Progenitor cell of endocrine pancreas (in vitro differentiated cells): ENCODE measurements at regions not wholly inside any gene's neighbourhood (a gene's known extent, or its start where the extent isn't known, plus 50 kb on each side); places are given as distances from the start of the nearest gene placed in this dataset.

Source experiments
- DNase-seq: peaks from one replicate; pipeline ENCODE4 v3.0.0; 2021; ENCODE audit warnings: low spot score; ENCODE audit not compliant: unreplicated experiment
- H3K27ac Mint-ChIP-seq: 2 replicates; pipeline ENCODE4 v1.8.0; 2021; ENCODE audit warnings: mild to moderate bottlenecking, moderate library complexity, mixed read lengths
- H3K27me3 Mint-ChIP-seq: 2 replicates; pipeline ENCODE4 v1.8.0; 2021; ENCODE audit warnings: mixed read lengths
- H3K36me3 Mint-ChIP-seq: 2 replicates; pipeline ENCODE4 v1.8.0; 2022; ENCODE audit warnings: mixed read lengths; ENCODE audit not compliant: insufficient read depth
- H3K4me1 Mint-ChIP-seq: 2 replicates; pipeline ENCODE4 v1.8.0; 2021; ENCODE audit warnings: low read depth, mixed read lengths
- H3K4me3 Mint-ChIP-seq: 2 replicates; pipeline ENCODE4 v1.8.0; 2021; ENCODE audit warnings: low read depth, mild to moderate bottlenecking, moderate library complexity, mixed read lengths
- H3K9me3 Mint-ChIP-seq: 2 replicates; pipeline ENCODE4 v1.8.0; 2021; ENCODE audit warnings: low read depth, mixed read lengths
- TF ChIP-seq, protein P1 (sequence below): fragments of 200-600 bp; sonication (generic); IDR thresholded peaks from one replicate; pipeline ENCODE4 v1.5.0; 2021; ENCODE audit warnings: antibody characterized with exemption, mild to moderate bottlenecking; ENCODE audit not compliant: unreplicated experiment

DNA sequence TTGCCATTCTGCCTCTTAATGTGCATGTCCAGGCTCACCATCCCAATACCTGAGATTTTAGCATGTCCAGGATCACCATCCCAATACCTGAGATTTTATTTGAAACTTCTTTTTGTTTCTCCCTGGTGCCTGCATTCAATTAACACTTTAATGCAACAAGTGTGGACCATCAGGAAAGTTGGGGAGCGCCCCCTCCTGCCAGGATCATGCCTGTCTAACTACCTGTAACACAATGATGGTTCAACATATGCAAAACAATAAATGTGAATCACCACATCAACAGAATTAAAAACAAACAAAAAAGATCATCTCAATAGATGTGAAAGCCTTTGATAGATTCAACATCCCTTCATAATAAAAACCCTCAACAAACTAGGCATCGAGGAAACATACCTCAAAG lies 1359.5 kb upstream of the DIAPH2 start:
- Mint-ChIP-seq H3K4me3 (no peak overlapping the region), H3K27me3 (no peaks in the 10 kb centered on the region), H3K9me3 (peaks cover 18% of the 10 kb centered on the region), H3K27ac (no peak overlapping the region), H3K36me3 (no peaks in the 10 kb centered on the region), H3K4me1 (peaks cover 3% of the 10 kb centered on the region)
- TF ChIP-seq, protein P1, sequence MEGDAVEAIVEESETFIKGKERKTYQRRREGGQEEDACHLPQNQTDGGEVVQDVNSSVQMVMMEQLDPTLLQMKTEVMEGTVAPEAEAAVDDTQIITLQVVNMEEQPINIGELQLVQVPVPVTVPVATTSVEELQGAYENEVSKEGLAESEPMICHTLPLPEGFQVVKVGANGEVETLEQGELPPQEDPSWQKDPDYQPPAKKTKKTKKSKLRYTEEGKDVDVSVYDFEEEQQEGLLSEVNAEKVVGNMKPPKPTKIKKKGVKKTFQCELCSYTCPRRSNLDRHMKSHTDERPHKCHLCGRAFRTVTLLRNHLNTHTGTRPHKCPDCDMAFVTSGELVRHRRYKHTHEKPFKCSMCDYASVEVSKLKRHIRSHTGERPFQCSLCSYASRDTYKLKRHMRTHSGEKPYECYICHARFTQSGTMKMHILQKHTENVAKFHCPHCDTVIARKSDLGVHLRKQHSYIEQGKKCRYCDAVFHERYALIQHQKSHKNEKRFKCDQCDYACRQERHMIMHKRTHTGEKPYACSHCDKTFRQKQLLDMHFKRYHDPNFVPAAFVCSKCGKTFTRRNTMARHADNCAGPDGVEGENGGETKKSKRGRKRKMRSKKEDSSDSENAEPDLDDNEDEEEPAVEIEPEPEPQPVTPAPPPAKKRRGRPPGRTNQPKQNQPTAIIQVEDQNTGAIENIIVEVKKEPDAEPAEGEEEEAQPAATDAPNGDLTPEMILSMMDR: no peak
- DNase-seq: no peak

- TF ChIP-seq, protein P1: no peak
- peaks cover 22% of the 10 kb centered on the region for H3K9me3 Mint-ChIP-seq
- no peaks in the 10 kb centered on the region for H3K36me3 Mint-ChIP-seq
- H3K4me3 Mint-ChIP-seq: no peak overlapping the region
- no peaks in the 10 kb centered on the region for H3K27me3 Mint-ChIP-seq
- H3K4me1 Mint-ChIP-seq: peaks cover 16% of the 10 kb centered on the region
- no peak overlapping the region for H3K27ac Mint-ChIP-seq
- DNase-seq: no peak
Observed at GRCh38 chrX:95330292-95330691, 1354.3 kb upstream of the DIAPH2 start.

GRCh38 chrX:95332530-95332929 lies 1352.1 kb upstream of the DIAPH2 start:
- Mint-ChIP-seq H3K9me3 (peaks cover 16% of the 10 kb centered on the region), H3K27me3 (no peaks in the 10 kb centered on the region), H3K36me3 (no peaks in the 10 kb centered on the region), H3K27ac (no peak overlapping the region), H3K4me1 (peaks cover 13% of the 10 kb centered on the region), H3K4me3 (no peak overlapping the region)
- DNase-seq: no peak
- TF ChIP-seq, protein P1: no peak

GRCh38 chrX:95346856-95347255 lies 1337.8 kb upstream of the DIAPH2 start:
- H3K27ac Mint-ChIP-seq: no peak overlapping the region
- H3K27me3 Mint-ChIP-seq: no peaks in the 10 kb centered on the region
- TF ChIP-seq, protein P1: peak; percentile 68

GRCh38 chrX:95350774-95351488 lies 1333.7 kb upstream of the DIAPH2 start:
- Mint-ChIP-seq H3K4me1 (peaks cover 2% of the 10 kb centered on the region), H3K27me3 (no peaks in the 10 kb centered on the region), H3K9me3 (no peaks in the 10 kb centered on the region), H3K27ac (no peak overlapping the region), H3K36me3 (no peaks in the 10 kb centered on the region), H3K4me3 (no peak overlapping the region)
- DNase-seq: no peak
- TF ChIP-seq, protein P1: no peak

More at GRCh38 chrX:95346856-95347255, 1337.8 kb upstream of the DIAPH2 start:
- Mint-ChIP-seq H3K4me1 (peaks cover 2% of the 10 kb centered on the region), H3K4me3 (no peak overlapping the region), H3K36me3 (no peaks in the 10 kb centered on the region), H3K9me3 (no peaks in the 10 kb centered on the region)
- no peak for DNase-seq
